ENCODE measurements at regions not wholly inside any gene's neighbourhood (a gene's known extent, or its start where the extent isn't known, plus 50 kb on each side); places are given as distances from the start of the nearest gene placed in this dataset.

GRCh38 chr6:51386347-51386836, 567.7 kb downstream of the TFAP2B start:
- no peak overlapping the region for H3K27ac ChIP-seq (ENCODE audit: low read depth, low read length)
- H3K27me3 ChIP-seq (ENCODE audit: insufficient read depth, low read length): no peaks in the 10 kb centered on the region
- H3K4me3 ChIP-seq (ENCODE audit: insufficient read depth, low read length): no peak overlapping the region
- no peak for DNase-seq (ENCODE audit: insufficient read length, low spot score, missing footprints)
- no peak overlapping the region for H2AFZ ChIP-seq (ENCODE audit: low read length)
- no peak for TF ChIP-seq CTCF (IDR thresholded peaks at IDR 0.05; ENCODE audit: extremely low read depth, low read depth, low read length)
- no peaks in the 10 kb centered on the region for H3K4me1 ChIP-seq (ENCODE audit: insufficient read depth, low read length)
- H3K36me3 ChIP-seq (ENCODE audit: insufficient read depth, low read length): no peaks in the 10 kb centered on the region
- no peaks in the 10 kb centered on the region for H3K9me3 ChIP-seq (ENCODE audit: low read depth, low read length)
- H3K4me2 ChIP-seq (ENCODE audit: insufficient read depth, low read length): no peak overlapping the region
- no peaks in the 10 kb centered on the region for H3K79me2 ChIP-seq (ENCODE audit: insufficient read depth, low read length)
- H4K20me1 ChIP-seq (ENCODE audit: insufficient read depth, low read length): no peaks in the 10 kb centered on the region

- no peak for TF ChIP-seq CTCF (IDR thresholded peaks at IDR 0.05; ENCODE audit: extremely low read depth, low read depth, low read length)
- H4K20me1 ChIP-seq (ENCODE audit: insufficient read depth, low read length): no peaks in the 10 kb centered on the region
Observed at GRCh38 chr6:51387907-51388306, 569.2 kb downstream of the TFAP2B start.

GRCh38 chr6:51394061-51394460, 575.4 kb downstream of the TFAP2B start:
- H3K4me1 ChIP-seq (ENCODE audit: insufficient read depth, low read length): no peaks in the 10 kb centered on the region
- no peaks in the 10 kb centered on the region for H3K36me3 ChIP-seq (ENCODE audit: insufficient read depth, low read length)
- no peaks in the 10 kb centered on the region for H3K27me3 ChIP-seq (ENCODE audit: insufficient read depth, low read length)
- H3K4me2 ChIP-seq (ENCODE audit: insufficient read depth, low read length): no peak overlapping the region
- no peak for TF ChIP-seq CTCF (IDR thresholded peaks at IDR 0.05; ENCODE audit: extremely low read depth, low read depth, low read length)
- no peak overlapping the region for H3K4me3 ChIP-seq (ENCODE audit: insufficient read depth, low read length)
- H2AFZ ChIP-seq (ENCODE audit: low read length): no peak overlapping the region
- no peaks in the 10 kb centered on the region for H3K79me2 ChIP-seq (ENCODE audit: insufficient read depth, low read length)
- H3K9me3 ChIP-seq (ENCODE audit: low read depth, low read length): no peaks in the 10 kb centered on the region
- peak; percentile 25 for DNase-seq (ENCODE audit: insufficient read length, low spot score, missing footprints)
- H3K27ac ChIP-seq (ENCODE audit: low read depth, low read length): no peak overlapping the region
- H4K20me1 ChIP-seq (ENCODE audit: insufficient read depth, low read length): no peaks in the 10 kb centered on the region

More at GRCh38 chr6:51387907-51388306, 569.2 kb downstream of the TFAP2B start:
- Histone ChIP-seq H3K27ac (ENCODE audit: low read depth, low read length) (no peak overlapping the region), H3K4me1 (ENCODE audit: insufficient read depth, low read length) (no peaks in the 10 kb centered on the region), H3K4me3 (ENCODE audit: insufficient read depth, low read length) (no peak overlapping the region), H2AFZ (ENCODE audit: low read length) (no peak overlapping the region), H3K27me3 (ENCODE audit: insufficient read depth, low read length) (no peaks in the 10 kb centered on the region), H3K36me3 (ENCODE audit: insufficient read depth, low read length) (no peaks in the 10 kb centered on the region), H3K9me3 (ENCODE audit: low read depth, low read length) (no peaks in the 10 kb centered on the region), H3K4me2 (ENCODE audit: insufficient read depth, low read length) (no peak overlapping the region), H3K79me2 (ENCODE audit: insufficient read depth, low read length) (no peaks in the 10 kb centered on the region)
- no peak for DNase-seq (ENCODE audit: insufficient read length, low spot score, missing footprints)

GRCh38 chr6:51396583-51396982, 577.9 kb downstream of the TFAP2B start:
- Histone ChIP-seq H3K27me3 (ENCODE audit: insufficient read depth, low read length) (no peaks in the 10 kb centered on the region), H3K27ac (ENCODE audit: low read depth, low read length) (no peak overlapping the region), H3K4me1 (ENCODE audit: insufficient read depth, low read length) (no peaks in the 10 kb centered on the region), H4K20me1 (ENCODE audit: insufficient read depth, low read length) (no peaks in the 10 kb centered on the region), H3K79me2 (ENCODE audit: insufficient read depth, low read length) (no peaks in the 10 kb centered on the region), H3K9me3 (ENCODE audit: low read depth, low read length) (no peaks in the 10 kb centered on the region), H3K4me3 (ENCODE audit: insufficient read depth, low read length) (no peak overlapping the region), H2AFZ (ENCODE audit: low read length) (no peak overlapping the region), H3K36me3 (ENCODE audit: insufficient read depth, low read length) (no peaks in the 10 kb centered on the region), H3K4me2 (ENCODE audit: insufficient read depth, low read length) (no peak overlapping the region)
- TF ChIP-seq CTCF (IDR thresholded peaks at IDR 0.05; ENCODE audit: extremely low read depth, low read depth, low read length): no peak
- no peak for DNase-seq (ENCODE audit: insufficient read length, low spot score, missing footprints)

Measured in osteoblast (primary cell).